Ovary (tissue), 3 donors: ENCODE measurements at regions not wholly inside any gene's neighbourhood (a gene's known extent, or its start where the extent isn't known, plus 50 kb on each side); places are given as distances from the start of the nearest gene placed in this dataset.

Experiments used
- CTCF ChIP-seq, 3 donors: fragments of 450-650 bp in 2 of 3; fragments of 200-600 bp in 1 of 3; IDR thresholded peaks; one replicate each; pipeline versions ENCODE4 v1.5.1 to v1.8.0; 2016 to 2022; ENCODE audit warnings: antibody characterized with exemption in 3 of 3, mild to moderate bottlenecking in 1 of 3
- EP300 ChIP-seq: sonication (generic); formaldehyde crosslinking; IDR thresholded peaks from one replicate; pipeline ENCODE4 v1.6.1; 2017; ENCODE audit warnings: antibody characterized with exemption
- POLR2A ChIP-seq: fragments of 450-650 bp; IDR thresholded peaks from one replicate; pipeline ENCODE4 v1.6.1; 2017; ENCODE audit warnings: antibody characterized with exemption, mild to moderate bottlenecking, moderate library complexity
- donor health status: DM: no; HTN: no; CAD: no.

DNA sequence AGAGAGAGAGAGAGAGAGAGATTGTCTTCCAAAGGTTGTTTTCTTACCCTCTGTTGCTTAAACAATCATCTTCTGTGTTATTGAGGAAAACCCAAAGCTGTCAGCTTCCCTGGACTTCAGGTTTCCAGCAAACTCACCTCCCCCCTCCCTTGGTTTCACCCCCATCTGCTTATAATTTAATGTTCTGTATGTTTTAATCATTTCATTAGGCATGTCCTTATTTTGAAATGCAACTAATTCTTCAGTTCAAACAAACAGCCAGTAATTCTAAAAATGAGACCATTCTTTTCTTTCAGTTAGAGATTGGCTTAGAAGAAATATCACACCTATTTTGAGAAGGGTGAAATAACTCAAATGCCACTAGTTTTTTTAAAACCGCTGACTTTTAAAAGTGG is 102.9 kb downstream of the FAM204A start:
- no peak for TF ChIP-seq CTCF (IDR thresholded peaks at IDR 0.05)
- TF ChIP-seq POLR2A = no peak
- TF ChIP-seq EP300 = no peak
